Activated naive CD4-positive, alpha-beta T cell treated with anti-CD3 and anti-CD28 coated beads for 36 hours (primary cell): ENCODE measurements at regions not wholly inside any gene's neighbourhood (a gene's known extent, or its start where the extent isn't known, plus 50 kb on each side); places are given as distances from the start of the nearest gene placed in this dataset.

ENCODE experiments used
- CTCF ChIA-PET: fragments of 350-600 bp; sonication (Branson Sonifier 250); formaldehyde crosslinking; loops from one replicate; lab custom pipeline; 2021; ENCODE audit warnings: antibody characterized with exemption; lab: Charles Lee
- DNase-seq: peaks from one replicate; pipeline ENCODE4 v3.0.0-alpha.2; 2020
- H3K27ac Mint-ChIP-seq: one replicate; pipeline ENCODE4 v1.8.0; 2021; ENCODE audit warnings: mild to moderate bottlenecking, mixed read lengths
- H3K27me3 Mint-ChIP-seq: one replicate; pipeline ENCODE4 v1.8.0; 2021; ENCODE audit warnings: low read depth, mixed read lengths
- H3K36me3 Mint-ChIP-seq: one replicate; pipeline ENCODE4 v1.8.0; 2021; ENCODE audit warnings: low read depth, mixed read lengths
- H3K4me1 Mint-ChIP-seq: one replicate; pipeline ENCODE4 v1.8.0; 2021; ENCODE audit warnings: low read depth, mixed read lengths
- H3K4me3 Mint-ChIP-seq: one replicate; pipeline ENCODE4 v1.8.0; 2021; ENCODE audit warnings: mild to moderate bottlenecking, moderate library complexity, mixed read lengths
- H3K9me3 Mint-ChIP-seq: one replicate; pipeline ENCODE4 v1.8.0; 2021; ENCODE audit warnings: mixed read lengths
- intact Hi-C: fragments of 100-400 bp; cut with micrococcal nuclease; formaldehyde crosslinking; loops from one replicate; pipeline ENCODE4 v1.15.1; 2023

GRCh38 chr2:64327129-64327509, 126.8 kb upstream of the LGALSL start:
- Mint-ChIP-seq H3K27me3 (no peaks in the 10 kb centered on the region), H3K36me3 (no peaks in the 10 kb centered on the region), H3K4me1 (peaks cover 50% of the 10 kb centered on the region), H3K9me3 (no peaks in the 10 kb centered on the region), H3K27ac (peak overlapping the region; percentile 34), H3K4me3 (peak overlapping the region; percentile 66)
- CTCF ChIA-PET: interaction anchor here (0.8 to 8.5 kb wide), 36 partner anchors 9 to 437 kb away, joined by 3 to 350 read pairs (median 6); no protein-coding TSS in a partner anchor
- intact Hi-C loops: loop anchor here (1.0 to 5.0 kb wide), 7 partner anchors 192 to 738 kb away; partner anchors contain the start of genes MDH1 and WDPCP
- no peak for DNase-seq

DNA sequence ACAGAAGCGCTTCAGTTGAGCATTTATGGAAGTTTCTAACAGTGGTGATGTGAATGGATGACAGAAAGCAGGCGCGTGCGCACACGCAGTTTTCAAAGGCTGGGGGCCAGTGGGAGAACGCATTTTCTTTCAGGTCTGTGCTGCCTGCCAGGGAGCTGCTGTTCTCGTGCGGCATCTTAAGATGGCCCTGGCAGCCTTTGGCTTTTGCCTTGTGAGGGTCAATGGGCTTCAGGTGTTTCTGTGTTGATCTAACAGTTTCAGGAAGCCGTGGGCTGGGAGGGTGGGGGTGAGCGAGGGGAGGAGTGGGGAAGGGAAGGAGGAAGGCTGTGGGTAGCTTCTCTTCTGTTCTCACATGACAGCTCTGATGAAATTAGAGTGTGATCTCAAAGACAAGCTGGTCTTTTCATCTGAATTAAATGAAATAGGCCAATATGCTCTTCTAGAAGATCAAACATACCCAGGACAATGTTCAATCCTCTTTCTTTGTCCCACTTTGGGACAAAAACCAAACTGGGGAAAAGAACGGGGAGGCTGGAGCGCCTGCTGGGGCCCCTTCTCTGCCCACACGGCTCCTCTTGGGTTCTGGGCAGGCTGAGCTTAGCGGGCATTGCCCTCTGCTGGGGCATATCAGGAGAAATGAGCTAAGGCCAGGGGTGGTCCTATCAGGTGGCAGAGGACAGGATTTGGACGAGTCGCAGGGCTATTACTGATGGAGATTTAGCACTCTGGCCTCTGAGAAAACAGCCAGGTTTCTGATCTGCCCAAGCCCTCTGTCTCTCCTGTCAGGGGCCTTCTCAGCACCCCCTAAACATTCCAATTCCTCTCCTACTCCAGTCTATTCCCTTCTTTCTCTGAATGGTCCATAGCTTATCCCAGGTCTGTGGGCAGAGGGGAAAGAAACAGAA, 126.2 kb upstream of the LGALSL start:
- no peaks in the 10 kb centered on the region for H3K9me3 Mint-ChIP-seq
- peak overlapping the region; percentile 34 for H3K27ac Mint-ChIP-seq
- no peaks in the 10 kb centered on the region for H3K36me3 Mint-ChIP-seq
- H3K4me1 Mint-ChIP-seq: peaks cover 50% of the 10 kb centered on the region
- CTCF ChIA-PET: interaction anchor here (0.5 to 8.5 kb wide), 46 partner anchors 10 to 486 kb away, joined by 3 to 350 read pairs (median 6); partner anchors contain the start of gene UGP2
- intact Hi-C loops: loop anchor here (1.0 to 5.0 kb wide), 7 partner anchors 193 to 739 kb away; partner anchors contain the start of genes MDH1 and WDPCP
- peak; percentile 72 for DNase-seq
- no peaks in the 10 kb centered on the region for H3K27me3 Mint-ChIP-seq
- peak overlapping the region; percentile 66 for H3K4me3 Mint-ChIP-seq

GRCh38 chr2:64328415-64328722, 125.6 kb upstream of the LGALSL start:
- intact Hi-C loops: loop anchor here (5.0 kb wide), 3 partner anchors 426 to 466 kb away; no protein-coding TSS in a partner anchor
- Mint-ChIP-seq H3K9me3 (no peaks in the 10 kb centered on the region), H3K27me3 (no peaks in the 10 kb centered on the region), H3K4me1 (peaks cover 50% of the 10 kb centered on the region), H3K4me3 (no peak overlapping the region), H3K36me3 (no peaks in the 10 kb centered on the region), H3K27ac (no peak overlapping the region)
- no peak for DNase-seq
- CTCF ChIA-PET: interaction anchor here (0.6 to 8.5 kb wide), 36 partner anchors 11 to 486 kb away, joined by 3 to 350 read pairs (median 6); partner anchors contain the start of gene UGP2

GRCh38 chr2:64328756-64329155, 125.2 kb upstream of the LGALSL start:
- no peak overlapping the region for H3K4me3 Mint-ChIP-seq
- H3K36me3 Mint-ChIP-seq: no peaks in the 10 kb centered on the region
- no peak for DNase-seq
- H3K27me3 Mint-ChIP-seq: no peaks in the 10 kb centered on the region
- intact Hi-C loops: loop anchor here (5.0 kb wide), 3 partner anchors 426 to 466 kb away; no protein-coding TSS in a partner anchor
- peaks cover 50% of the 10 kb centered on the region for H3K4me1 Mint-ChIP-seq
- no peak overlapping the region for H3K27ac Mint-ChIP-seq
- no peaks in the 10 kb centered on the region for H3K9me3 Mint-ChIP-seq
- CTCF ChIA-PET: interaction anchor here (0.7 to 8.5 kb wide), 23 partner anchors 11 to 487 kb away, joined by 3 to 350 read pairs (median 7); partner anchors contain the start of gene UGP2

- no peaks in the 10 kb centered on the region for H3K36me3 Mint-ChIP-seq
Measured at GRCh38 chr2:64329848-64330247, 124.1 kb upstream of the LGALSL start.

DNA sequence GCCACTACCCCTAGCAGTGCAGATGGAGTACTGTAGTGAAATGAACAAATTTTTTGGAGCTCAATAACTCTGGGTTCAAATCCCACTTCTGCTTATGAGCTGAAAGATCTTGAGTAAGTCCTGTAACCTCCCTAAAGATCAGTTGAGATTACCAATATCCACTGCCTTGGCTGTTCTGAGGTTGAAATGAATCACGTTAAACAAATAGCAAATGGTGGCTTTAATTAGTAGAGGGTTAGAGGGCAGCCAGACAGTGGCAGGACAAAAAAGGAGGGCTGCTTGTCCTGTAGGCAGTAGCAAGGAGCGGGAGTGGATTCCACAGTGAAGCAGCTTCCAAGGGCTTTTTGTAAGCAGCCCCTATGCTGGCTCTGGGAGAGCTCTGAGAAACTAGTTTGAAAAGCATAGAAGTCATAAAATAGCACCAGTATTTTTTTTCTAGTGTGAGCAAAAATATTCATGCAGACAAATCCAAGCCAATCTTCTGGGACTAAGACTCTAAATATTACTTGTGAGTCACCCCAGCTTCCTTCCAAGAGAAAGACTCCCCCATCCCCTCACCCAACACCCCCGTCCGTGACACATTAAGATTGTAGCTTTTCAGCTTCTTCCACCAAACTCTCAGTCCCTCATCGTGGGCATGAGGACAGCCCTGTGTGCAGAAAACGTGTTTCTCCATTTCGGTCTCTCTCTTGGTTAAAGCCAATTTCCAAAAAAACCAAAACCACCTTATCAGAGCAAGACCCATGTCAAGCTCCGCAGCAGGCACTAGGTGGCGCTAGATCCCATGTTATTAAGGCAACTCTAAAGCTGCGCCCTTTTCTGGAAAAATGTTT, 123.5 kb upstream of the LGALSL start:
- H3K27me3 Mint-ChIP-seq: no peaks in the 10 kb centered on the region
- H3K9me3 Mint-ChIP-seq: no peaks in the 10 kb centered on the region
- DNase-seq: peak; percentile 89
- H3K27ac Mint-ChIP-seq: no peak overlapping the region
- H3K4me1 Mint-ChIP-seq: peaks cover 41% of the 10 kb centered on the region
- intact Hi-C loops: loop anchor here (1.0 to 2.0 kb wide), 5 partner anchors 158 to 543 kb away; no protein-coding TSS in a partner anchor
- H3K36me3 Mint-ChIP-seq: no peaks in the 10 kb centered on the region
- CTCF ChIA-PET: interaction anchor here (0.5 to 8.5 kb wide), 75 partner anchors 9 to 637 kb away, joined by 3 to 350 read pairs (median 4); partner anchors contain the start of gene AFTPH
- no peak overlapping the region for H3K4me3 Mint-ChIP-seq

More at GRCh38 chr2:64329848-64330247, 124.1 kb upstream of the LGALSL start:
- CTCF ChIA-PET: interaction anchor here (0.7 to 8.5 kb wide), 25 partner anchors 18 to 543 kb away, joined by 3 to 350 read pairs (median 4); partner anchors contain the start of gene AFTPH
- Mint-ChIP-seq H3K4me3 (no peak overlapping the region), H3K9me3 (no peaks in the 10 kb centered on the region), H3K27me3 (no peaks in the 10 kb centered on the region), H3K4me1 (peaks cover 47% of the 10 kb centered on the region), H3K27ac (peak overlapping the region; percentile 20)
- intact Hi-C loops: loop anchor here (2.0 to 5.0 kb wide), 4 partner anchors 317 to 468 kb away; no protein-coding TSS in a partner anchor
- no peak for DNase-seq

DNA sequence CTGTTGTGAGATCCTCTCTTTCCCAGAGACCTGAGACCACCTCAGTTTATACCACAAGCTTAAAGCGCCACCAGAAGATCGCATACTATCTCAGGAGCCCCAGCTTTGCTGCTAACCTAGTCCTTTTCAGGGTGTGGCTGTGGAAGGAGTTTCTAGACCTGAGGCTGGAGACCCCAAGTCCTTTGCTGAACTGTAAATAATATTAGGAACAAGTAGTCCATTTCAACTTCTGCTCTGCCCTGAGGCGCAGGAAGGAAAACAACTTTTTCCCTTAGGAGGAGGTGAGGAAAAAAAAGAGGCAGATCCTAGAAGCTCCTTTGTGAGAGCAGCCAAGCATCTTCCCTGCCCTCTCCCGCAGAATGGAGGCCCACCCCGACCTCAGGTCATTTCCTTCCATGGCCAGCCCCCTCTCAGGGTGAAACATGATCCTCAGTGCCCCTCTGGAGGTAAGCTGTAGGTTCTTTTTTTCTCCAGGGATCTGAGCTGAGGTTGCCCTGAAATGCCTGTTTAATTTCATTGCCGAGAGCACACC, 122.8 kb upstream of the LGALSL start:
- H3K4me3 Mint-ChIP-seq: no peak overlapping the region
- CTCF ChIA-PET: interaction anchor here (0.5 to 8.5 kb wide), 74 partner anchors 9 to 638 kb away, joined by 3 to 350 read pairs (median 4); partner anchors contain the start of gene AFTPH

DNA sequence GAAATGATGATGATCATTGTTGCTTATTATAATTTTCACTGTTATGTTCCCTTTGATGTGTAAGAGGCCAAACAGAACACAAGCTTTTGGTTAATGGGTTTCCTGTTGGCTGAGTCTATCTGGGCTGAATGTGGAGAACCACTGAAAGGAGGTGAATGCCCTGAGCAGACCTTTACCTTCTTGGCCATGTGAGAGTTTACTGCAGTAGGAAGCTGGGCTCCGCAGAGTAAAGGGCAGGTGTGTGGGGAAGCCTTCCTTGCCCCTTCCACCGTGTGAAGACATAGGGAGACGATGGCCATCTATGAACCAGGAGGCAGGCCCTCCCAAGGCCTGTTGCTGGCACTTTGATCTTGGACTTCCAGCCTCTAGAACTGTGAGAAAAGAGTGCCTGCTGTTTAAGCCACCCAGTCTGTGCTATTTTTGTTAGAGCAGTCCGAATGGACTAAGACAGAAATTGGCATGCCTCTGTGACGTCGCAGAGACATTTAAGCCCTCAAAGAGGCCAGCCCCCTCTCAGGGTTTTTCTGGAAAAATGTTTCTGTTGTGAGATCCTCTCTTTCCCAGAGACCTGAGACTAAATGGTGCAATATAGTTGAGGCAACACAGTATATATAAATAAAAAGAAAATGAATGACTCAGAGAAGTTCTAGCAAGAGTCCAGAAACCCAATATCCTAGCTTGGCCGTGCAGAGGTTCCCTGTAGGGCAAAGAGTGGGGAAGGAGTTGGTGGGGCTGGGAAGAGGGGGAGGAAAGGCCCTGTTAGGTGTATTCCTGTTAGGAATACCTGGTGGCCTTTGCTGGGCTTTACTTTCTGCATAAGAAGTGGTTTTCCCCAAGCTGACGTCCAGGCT, 121.9 kb upstream of the LGALSL start:
- Mint-ChIP-seq H3K9me3 (no peaks in the 10 kb centered on the region), H3K4me1 (peaks cover 25% of the 10 kb centered on the region), H3K4me3 (no peak overlapping the region), H3K27ac (no peak overlapping the region), H3K27me3 (no peaks in the 10 kb centered on the region), H3K36me3 (no peaks in the 10 kb centered on the region)
- CTCF ChIA-PET: interaction anchor here (0.6 to 8.5 kb wide), 29 partner anchors 9 to 468 kb away, joined by 3 to 350 read pairs (median 4); partner anchors contain the start of gene AFTPH
- no peak for DNase-seq
- intact Hi-C loops: loop anchor here (1.0 to 2.0 kb wide), 5 partner anchors 156 to 541 kb away; no protein-coding TSS in a partner anchor

More for the DNA sequence above, 122.8 kb upstream of the LGALSL start:
- DNase-seq: no peak
- Mint-ChIP-seq H3K36me3 (no peaks in the 10 kb centered on the region), H3K9me3 (no peaks in the 10 kb centered on the region), H3K27me3 (no peaks in the 10 kb centered on the region), H3K27ac (no peak overlapping the region), H3K4me1 (peaks cover 34% of the 10 kb centered on the region)
- intact Hi-C loops: loop anchor here (1.0 to 2.0 kb wide), 5 partner anchors 157 to 542 kb away; no protein-coding TSS in a partner anchor

GRCh38 chr2:64336171-64336570, 117.8 kb upstream of the LGALSL start:
- H3K9me3 Mint-ChIP-seq: no peaks in the 10 kb centered on the region
- DNase-seq: no peak
- CTCF ChIA-PET: interaction anchor here (0.7 kb wide), 1 partner anchor 212 kb away, joined by 4 read pairs; no protein-coding TSS in a partner anchor
- intact Hi-C loops: no loop called here
- H3K4me1 Mint-ChIP-seq: peaks cover 4% of the 10 kb centered on the region
- H3K27me3 Mint-ChIP-seq: no peaks in the 10 kb centered on the region
- H3K36me3 Mint-ChIP-seq: no peaks in the 10 kb centered on the region
- H3K27ac Mint-ChIP-seq: no peak overlapping the region
- H3K4me3 Mint-ChIP-seq: no peak overlapping the region

GRCh38 chr2:64337314-64337713, 116.6 kb upstream of the LGALSL start:
- no peak overlapping the region for H3K27ac Mint-ChIP-seq
- no peaks in the 10 kb centered on the region for H3K27me3 Mint-ChIP-seq
- H3K4me3 Mint-ChIP-seq: no peak overlapping the region
- intact Hi-C loops: no loop called here
- no peaks in the 10 kb centered on the region for H3K9me3 Mint-ChIP-seq
- CTCF ChIA-PET: interaction anchor here (1.1 kb wide), 1 partner anchor 151 kb away, joined by 3 read pairs; no protein-coding TSS in a partner anchor
- H3K4me1 Mint-ChIP-seq: peaks cover 4% of the 10 kb centered on the region
- no peaks in the 10 kb centered on the region for H3K36me3 Mint-ChIP-seq
- DNase-seq: no peak
